ENCODE measurements at regions not wholly inside any gene's neighbourhood (a gene's known extent, or its start where the extent isn't known, plus 50 kb on each side); places are given as distances from the start of the nearest gene placed in this dataset.

GRCh38 chr10:15439341-15439842, 68.3 kb upstream of the FAM171A1 start:
- TF ChIP-seq EZH2 (IDR thresholded peaks at IDR 0.05; ENCODE audit: borderline replicate concordance, low read length) (no peak), CTCF (IDR thresholded peaks at IDR 0.05; ENCODE audit: low read length) (no peak)

All from OCI-LY1 (cell line).